DOHH2 (cell line): ENCODE measurements at regions not wholly inside any gene's neighbourhood (a gene's known extent, or its start where the extent isn't known, plus 50 kb on each side); places are given as distances from the start of the nearest gene placed in this dataset.

ENCODE experiments used
- H3F3A ChIP-seq: fragments of 200-600 bp; sonication (generic), shearing (Covaris generic); 2 replicates; pipeline ENCODE4 v1.6.0; 2016; ENCODE audit warnings: antibody characterized with exemption, mild to moderate bottlenecking; ENCODE audit not compliant: control insufficient read depth, insufficient read depth
- H3K27ac ChIP-seq: fragments of 200-600 bp; sonication (generic); 2 replicates; pipeline ENCODE4 v1.5.1; 2014; ENCODE audit warnings: low read depth, mild to moderate bottlenecking, low read length, moderate library complexity
- H3K27me3 ChIP-seq: fragments of 200-600 bp; sonication (generic); 2 replicates; pipeline ENCODE4 v1.6.1; 2014; ENCODE audit warnings: mild to moderate bottlenecking, low read length, mixed read lengths; ENCODE audit not compliant: control insufficient read depth
- H3K36me3 ChIP-seq: fragments of 200-600 bp; sonication (generic); 2 replicates; pipeline ENCODE4 v1.6.1; 2014; ENCODE audit warnings: mild to moderate bottlenecking, low read length, moderate library complexity, mixed read lengths; ENCODE audit not compliant: control insufficient read depth
- H3K4me1 ChIP-seq: fragments of 200-600 bp; sonication (generic); 2 replicates; pipeline ENCODE4 v1.6.1; 2014; ENCODE audit warnings: mild to moderate bottlenecking, low read length, mixed read lengths; ENCODE audit not compliant: control insufficient read depth
- H3K4me2 ChIP-seq: fragments of 200-600 bp; sonication (generic); 2 replicates; pipeline ENCODE4 v1.6.0; 2014; ENCODE audit warnings: mild to moderate bottlenecking, low read length, moderate library complexity
- H3K4me3 ChIP-seq: fragments of 200-600 bp; sonication (generic); 2 replicates; pipeline ENCODE4 v1.5.1; 2014; ENCODE audit warnings: mild to moderate bottlenecking, low read length, mixed read lengths
- H3K79me2 ChIP-seq: fragments of 200-600 bp; sonication (generic); 2 replicates; pipeline ENCODE4 v1.6.1; 2014; ENCODE audit warnings: mild to moderate bottlenecking, low read length, mixed read lengths; ENCODE audit not compliant: control insufficient read depth
- H3K9me2 ChIP-seq: fragments of 200-600 bp; sonication (generic); replicated peaks from 2 replicates; pipeline ENCODE4 v1.6.1; 2014; ENCODE audit warnings: mild to moderate bottlenecking, low read length, mixed read lengths; ENCODE audit not compliant: control insufficient read depth
- H3K9me3 ChIP-seq: fragments of 200-600 bp; sonication (generic); 2 replicates; pipeline ENCODE4 v1.6.1; 2014; ENCODE audit warnings: antibody characterized with exemption, low read length, mixed read lengths; ENCODE audit not compliant: control insufficient read depth, insufficient read depth
- H4K20me1 ChIP-seq: fragments of 200-600 bp; sonication (generic); 2 replicates; pipeline ENCODE4 v1.6.0; 2014; ENCODE audit warnings: low read depth, mild to moderate bottlenecking, antibody characterized with exemption, low read length, moderate library complexity; ENCODE audit not compliant: control insufficient read depth, insufficient read depth
- CTCF ChIP-seq: fragments of 200-600 bp; sonication (generic); IDR thresholded peaks from one replicate; pipeline ENCODE4 v1.5.1; 2014; ENCODE audit warnings: antibody characterized with exemption, mild to moderate bottlenecking, low read depth, low read length; ENCODE audit not compliant: poor library complexity, severe bottlenecking
- EZH2phosphoT487 ChIP-seq: fragments of 200-600 bp; sonication (generic); IDR thresholded peaks from 2 replicates; pipeline ENCODE4 v1.6.1; 2017; ENCODE audit warnings: borderline replicate concordance, mild to moderate bottlenecking, antibody characterized with exemption, low read length, moderate library complexity, mixed read lengths

GRCh38 chr7:63087575-63088190 lies 911.0 kb upstream of the ZNF722 start:
- no peaks in the 10 kb centered on the region for H4K20me1 ChIP-seq
- H3K9me3 ChIP-seq, result peaks cover 39% of the 10 kb centered on the region

GRCh38 chr7:63092951-63093350 lies 905.7 kb upstream of the ZNF722 start:
- H3K27me3 ChIP-seq, result no peaks in the 10 kb centered on the region
- no peaks in the 10 kb centered on the region for H3K4me1 ChIP-seq
- no peaks in the 10 kb centered on the region for H3F3A ChIP-seq
- TF ChIP-seq EZH2phosphoT487 (no peak), CTCF (no peak)
- H3K9me3 ChIP-seq, result peaks cover 26% of the 10 kb centered on the region; the same call in 1 of the 2 replicates
- H3K9me2 ChIP-seq, result no peaks in the 10 kb centered on the region
- H3K4me3 ChIP-seq, result no peak overlapping the region
- no peak overlapping the region for H3K4me2 ChIP-seq
- no peaks in the 10 kb centered on the region for H3K79me2 ChIP-seq
- no peaks in the 10 kb centered on the region for H3K36me3 ChIP-seq
- no peak overlapping the region for H3K27ac ChIP-seq
- H4K20me1 ChIP-seq, result no peaks in the 10 kb centered on the region

More at GRCh38 chr7:63087575-63088190, 911.0 kb upstream of the ZNF722 start:
- Histone ChIP-seq H3K36me3 (no peaks in the 10 kb centered on the region), H3K4me2 (no peak overlapping the region), H3F3A (no peaks in the 10 kb centered on the region), H3K9me2 (no peaks in the 10 kb centered on the region), H3K27me3 (no peaks in the 10 kb centered on the region), H3K4me1 (no peaks in the 10 kb centered on the region), H3K27ac (no peak overlapping the region), H3K79me2 (no peaks in the 10 kb centered on the region), H3K4me3 (no peak overlapping the region)
- TF ChIP-seq EZH2phosphoT487, result no peak
- no peak for TF ChIP-seq CTCF

GRCh38 chr7:63093481-63093880 lies 905.2 kb upstream of the ZNF722 start:
- Histone ChIP-seq H3K27ac (no peak overlapping the region), H3K27me3 (no peaks in the 10 kb centered on the region), H3K9me3 (peaks cover 22% of the 10 kb centered on the region; the same call in 1 of the 2 replicates), H3K79me2 (no peaks in the 10 kb centered on the region), H3K4me1 (no peaks in the 10 kb centered on the region), H3K4me3 (no peak overlapping the region), H3K9me2 (no peaks in the 10 kb centered on the region), H3K4me2 (no peak overlapping the region), H4K20me1 (no peaks in the 10 kb centered on the region), H3F3A (no peaks in the 10 kb centered on the region), H3K36me3 (no peaks in the 10 kb centered on the region)
- TF ChIP-seq CTCF (no peak), EZH2phosphoT487 (no peak)
